MCF 10A (cell line): ENCODE measurements at regions not wholly inside any gene's neighbourhood (a gene's known extent, or its start where the extent isn't known, plus 50 kb on each side); places are given as distances from the start of the nearest gene placed in this dataset.

ENCODE experiments used
- BruUV-seq: library from RNA; stranded (reverse); fragments of 400-500 nt; replicated peaks from 2 replicates; lab custom pipeline; 2021; lab: Mats Ljungman, UMichigan
- CTCF ChIA-PET: fragments of 300-600 bp; sonication (Branson Sonifier 250); formaldehyde crosslinking; extraction: SDS; loops from one replicate; lab custom pipeline; 2021; ENCODE audit warnings: antibody characterized with exemption, inconsistent platforms; lab: Yijun Ruan, JAX
- POLR2A ChIA-PET: fragments of 300-600, 350-650 bp; sonication (Branson Sonifier 250); formaldehyde crosslinking; extraction: SDS; loops from one replicate; lab custom pipeline; 2020; ENCODE audit warnings: antibody characterized with exemption, inconsistent platforms; lab: Yijun Ruan, JAX
- DNase-seq: peaks from one replicate; pipeline ENCODE4 v3.0.0-alpha.2; 2018; ENCODE audit not compliant: unreplicated experiment
- H3K27ac Mint-ChIP-seq: one replicate; pipeline ENCODE4 v1.8.0; 2022; ENCODE audit warnings: mild to moderate bottlenecking, low read depth, mixed read lengths; ENCODE audit not compliant: unreplicated experiment
- H3K27me3 Mint-ChIP-seq: one replicate; pipeline ENCODE4 v1.8.0; 2022; ENCODE audit warnings: mixed read lengths; ENCODE audit not compliant: insufficient read depth, unreplicated experiment
- H3K36me3 Mint-ChIP-seq: one replicate; pipeline ENCODE4 v1.8.0; 2022; ENCODE audit warnings: mild to moderate bottlenecking, moderate library complexity, mixed read lengths; ENCODE audit not compliant: insufficient read depth, unreplicated experiment
- H3K4me1 Mint-ChIP-seq: one replicate; pipeline ENCODE4 v1.8.0; 2022; ENCODE audit warnings: mixed read lengths; ENCODE audit not compliant: insufficient read depth, unreplicated experiment
- H3K4me3 Mint-ChIP-seq: one replicate; pipeline ENCODE4 v1.8.0; 2022; ENCODE audit warnings: mild to moderate bottlenecking, moderate library complexity, mixed read lengths; ENCODE audit not compliant: unreplicated experiment
- H3K9me3 Mint-ChIP-seq: one replicate; pipeline ENCODE4 v1.8.0; 2022; ENCODE audit warnings: mixed read lengths; ENCODE audit not compliant: unreplicated experiment
- CTCF ChIP-seq: fragments of 200-600 bp; IDR thresholded peaks from one replicate; pipeline ENCODE4 v1.8.0; 2022; ENCODE audit warnings: antibody characterized with exemption, mild to moderate bottlenecking; ENCODE audit not compliant: unreplicated experiment
- intact Hi-C: fragments of 100-400 bp; cut with micrococcal nuclease; formaldehyde crosslinking; loops from 2 replicates; pipeline ENCODE4 v1.14.1; 2022

GRCh38 chr3:2029559-2029958 lies 69.1 kb upstream of the CNTN4 start:
- no peaks in the 10 kb centered on the region for H3K27me3 Mint-ChIP-seq
- H3K4me1 Mint-ChIP-seq, result no peaks in the 10 kb centered on the region
- POLR2A ChIA-PET, result no interaction called here
- no peak overlapping the region for H3K4me3 Mint-ChIP-seq
- no peak for TF ChIP-seq CTCF
- no peak overlapping the region for H3K27ac Mint-ChIP-seq
- no peaks in the 10 kb centered on the region for H3K9me3 Mint-ChIP-seq
- BruUV-seq, result no TSS peak
- no peaks in the 10 kb centered on the region for H3K36me3 Mint-ChIP-seq
- no peak for DNase-seq
- CTCF ChIA-PET, result no interaction called here
- intact Hi-C loops, result no loop called here

GRCh38 chr3:2036076-2036475 lies 62.6 kb upstream of the CNTN4 start:
- ChIA-PET POLR2A (no interaction called here), CTCF (no interaction called here)
- intact Hi-C loops, result no loop called here
- H3K4me3 Mint-ChIP-seq, result no peak overlapping the region
- BruUV-seq, result no TSS peak
- TF ChIP-seq CTCF, result no peak
- no peak overlapping the region for H3K27ac Mint-ChIP-seq
- no peaks in the 10 kb centered on the region for H3K9me3 Mint-ChIP-seq
- H3K4me1 Mint-ChIP-seq, result no peaks in the 10 kb centered on the region
- no peak for DNase-seq
- no peaks in the 10 kb centered on the region for H3K36me3 Mint-ChIP-seq
- H3K27me3 Mint-ChIP-seq, result no peaks in the 10 kb centered on the region

GRCh38 chr3:2041931-2042330 lies 56.7 kb upstream of the CNTN4 start:
- Mint-ChIP-seq H3K27ac (no peak overlapping the region), H3K9me3 (no peaks in the 10 kb centered on the region), H3K36me3 (no peaks in the 10 kb centered on the region), H3K4me1 (no peaks in the 10 kb centered on the region), H3K27me3 (no peaks in the 10 kb centered on the region), H3K4me3 (no peak overlapping the region)
- intact Hi-C loops, result no loop called here
- no peak for TF ChIP-seq CTCF
- POLR2A ChIA-PET, result interaction anchor here (0.8 kb wide), 1 partner anchor 154 kb away, joined by 3 read pairs; no protein-coding TSS in a partner anchor
- CTCF ChIA-PET, result no interaction called here
- no TSS peak for BruUV-seq
- DNase-seq, result no peak
